Lung (tissue), 11 donors: ENCODE measurements at regions not wholly inside any gene's neighbourhood (a gene's known extent, or its start where the extent isn't known, plus 50 kb on each side); places are given as distances from the start of the nearest gene placed in this dataset.
A peak's percentile ranks its signal among the peaks of the same experiment; 100 is the strongest.

Experiments
- ATAC-seq: fragments of 200-7000 bp; cut with Tn5 transposase; one replicate; pipeline ENCODE4 v1.9.1; 2020; ENCODE audit warnings: moderate number of reproducible peaks; ENCODE audit not compliant: insufficient read depth, low FRiP score
- DNase-seq, 3 donors: peaks; one replicate each; pipeline ENCODE4 v3.0.0-alpha.2; 2013 to 2017
- H3K27ac ChIP-seq, 2 donors: one replicate each; pipeline ENCODE4 v1.5.1; 2013; ENCODE audit warnings: mild to moderate bottlenecking in 2 of 2, moderate library complexity in 2 of 2, control low read depth in 1 of 2, inconsistent platforms in 1 of 2, low read depth in 1 of 2, low read length in 1 of 2
- H3K27me3 ChIP-seq, 3 donors: one replicate each; pipeline ENCODE4 v1.5.1; 2013; ENCODE audit warnings: low read length in 2 of 3; ENCODE audit not compliant: control insufficient read depth in 3 of 3, insufficient read depth in 3 of 3
- H3K36me3 ChIP-seq, 4 donors: one replicate each; pipeline ENCODE4 v1.5.1; 2013; ENCODE audit warnings: low read length in 4 of 4, mild to moderate bottlenecking in 1 of 4, moderate library complexity in 1 of 4; ENCODE audit not compliant: control insufficient read depth in 4 of 4, insufficient read depth in 4 of 4
- H3K4me1 ChIP-seq, 5 donors: one replicate each; pipeline ENCODE4 v1.5.1; 2013; ENCODE audit warnings: low read length in 5 of 5, mild to moderate bottlenecking in 2 of 5, moderate library complexity in 1 of 5; ENCODE audit not compliant: control insufficient read depth in 5 of 5, insufficient read depth in 5 of 5
- H3K4me3 ChIP-seq: one replicate; pipeline ENCODE4 v1.5.1; 2013; ENCODE audit warnings: mild to moderate bottlenecking, control low read depth, moderate library complexity
- H3K9ac ChIP-seq, 2 donors: one replicate each; pipeline ENCODE4 v1.5.1; 2013; ENCODE audit warnings: low read length in 2 of 2, control low read depth in 1 of 2; ENCODE audit not compliant: insufficient read depth in 1 of 2
- H3K9me3 ChIP-seq, 4 donors: one replicate each; pipeline ENCODE4 v1.5.1; 2013; ENCODE audit warnings: low read length in 3 of 4, mild to moderate bottlenecking in 1 of 4, moderate library complexity in 1 of 4; ENCODE audit not compliant: control insufficient read depth in 4 of 4, insufficient read depth in 3 of 4
- CTCF ChIP-seq: IDR thresholded peaks from 2 replicates; pipeline ENCODE4 v1.5.1; 2012; ENCODE audit warnings: mild to moderate bottlenecking; ENCODE audit errors: control extremely low read depth, extremely low read depth
- WGBS, 2 donors: extraction: QIAGEN DNeasy Blood & Tissue Kit; methylation state at CpG; one replicate each; pipeline ENCODE4 v1.1.7; 2013; 5-methylcytosine and 5-hydroxymethylcytosine counted together
- donor health status: control.
- donor health status: control.
- donor health status: Bipolar disorder and iron deficiency.
- donor health status: healthy.
- donor health status: DM: yes; HTN: yes; CAD: no.

GRCh38 chrX:45527834-45528233, 327.2 kb upstream of the DIPK2B start:
- H3K9me3 ChIP-seq: no peaks in the 10 kb centered on the region
- H3K27ac ChIP-seq: no peak overlapping the region
- no peak overlapping the region for H3K9ac ChIP-seq
- H3K36me3 ChIP-seq: no peaks in the 10 kb centered on the region
- H3K27me3 ChIP-seq: peaks cover under 1 to 2% (median 2%) of the 10 kb centered on the region in 3 donors
- WGBS, 2 donors: 69 to 92% methylated on average over 4 of the region's 4 CpGs
- H3K4me3 ChIP-seq: no peak overlapping the region
- ATAC-seq (no peak), DNase-seq (no peak)
- no peak for TF ChIP-seq CTCF
- H3K4me1 ChIP-seq: no peaks in the 10 kb centered on the region

GRCh38 chrX:45524805-45525204, 324.1 kb upstream of the DIPK2B start:
- 67 to 95% methylated on average over 3 of the region's 3 CpGs for WGBS, 2 donors

GRCh38 chrX:45524296-45524695, 323.6 kb upstream of the DIPK2B start:
- WGBS, 2 donors: 78 to 81% methylated on average over 1 of the region's 1 CpG
- Histone ChIP-seq H3K9ac (no peak overlapping the region), H3K9me3 (no peaks in the 10 kb centered on the region)

More at GRCh38 chrX:45524805-45525204, 324.1 kb upstream of the DIPK2B start:
- Histone ChIP-seq H3K4me1 (no peaks in the 10 kb centered on the region), H3K36me3 (no peaks in the 10 kb centered on the region), H3K9ac (no peak overlapping the region), H3K27me3 (peaks cover 2% of the 10 kb centered on the region in 3 donors), H3K27ac (no peak overlapping the region), H3K9me3 (no peaks in the 10 kb centered on the region), H3K4me3 (no peak overlapping the region)
- ATAC-seq (no peak), DNase-seq (no peak)
- TF ChIP-seq CTCF: no peak

More at GRCh38 chrX:45524296-45524695, 323.6 kb upstream of the DIPK2B start:
- peaks cover 2% of the 10 kb centered on the region in 3 donors for H3K27me3 ChIP-seq
- TF ChIP-seq CTCF: no peak
- ATAC-seq: no peak
- peak in 2 of 3 donors; percentile 69 to 71 for DNase-seq
- H3K36me3 ChIP-seq: no peaks in the 10 kb centered on the region
- H3K4me1 ChIP-seq: no peaks in the 10 kb centered on the region
- H3K4me3 ChIP-seq: no peak overlapping the region
- H3K27ac ChIP-seq: no peak overlapping the region
